Endothelial cell of umbilical vein (primary cell): ENCODE measurements at regions not wholly inside any gene's neighbourhood (a gene's known extent, or its start where the extent isn't known, plus 50 kb on each side); places are given as distances from the start of the nearest gene placed in this dataset.

Experiments
- BruUV-seq: library from RNA; stranded (reverse); fragments of 400-500 nt; replicated peaks from 2 replicates; lab custom pipeline; 2021; lab: Mats Ljungman, UMichigan
- CTCF ChIA-PET: fragments of 300-600, 350-600 bp; sonication (Branson Sonifier 250); formaldehyde crosslinking; loops from one replicate; lab custom pipeline; 2021; ENCODE audit warnings: antibody characterized with exemption, inconsistent platforms; lab: Charles Lee
- POLR2A ChIA-PET: fragments of 300-600, 350-600 bp; sonication (Branson Sonifier 250); formaldehyde crosslinking; loops from one replicate; lab custom pipeline; 2021; ENCODE audit warnings: antibody characterized with exemption, inconsistent platforms; lab: Charles Lee
- DNase-seq: peaks from one replicate; pipeline ENCODE4 v3.0.0-alpha.2; 2011; ENCODE audit warnings: low read depth, low spot score
- FAIRE-seq: peaks from 2 replicates; lab custom pipeline; 2011; peaks lifted over from hg19 to GRCh38; lab: Jason Lieb, UNC
- H2AFZ ChIP-seq: 2 replicates; pipeline ENCODE4 v1.6.0; 2012; ENCODE audit warnings: low read depth, low read length, control low read depth, inconsistent platforms
- H3K27ac ChIP-seq: 2 replicates; pipeline ENCODE4 v1.5.1; 2011; ENCODE audit warnings: low read depth, mild to moderate bottlenecking, control low read depth, low read length, moderate library complexity; ENCODE audit not compliant: insufficient read depth
- H3K27me3 ChIP-seq, 2 experiments: 2 replicates each; pipeline versions ENCODE4 v1.6.0 to v1.6.1; 2011; ENCODE audit warnings: low read length in 2 of 2, mixed read lengths in 1 of 2; ENCODE audit not compliant: control insufficient read depth in 2 of 2, insufficient read depth in 2 of 2
- H3K36me3 ChIP-seq, 2 experiments: 2 replicates in 1 of 2; 3 replicates in 1 of 2; pipeline ENCODE4 v1.5.1; 2011; ENCODE audit warnings: low read length in 2 of 2, mild to moderate bottlenecking in 1 of 2, moderate library complexity in 1 of 2; ENCODE audit not compliant: control insufficient read depth in 2 of 2, insufficient read depth in 2 of 2; ENCODE audit errors: extremely low read depth in 1 of 2
- H3K4me1 ChIP-seq: 3 replicates; pipeline ENCODE4 v1.5.1; 2011; ENCODE audit warnings: mild to moderate bottlenecking, low read length; ENCODE audit not compliant: control insufficient read depth, insufficient read depth; ENCODE audit errors: extremely low read depth
- H3K4me2 ChIP-seq: 2 replicates; pipeline ENCODE4 v1.6.1; 2011; ENCODE audit warnings: low read length, control low read depth, mixed read lengths; ENCODE audit not compliant: insufficient read depth
- H3K4me3 ChIP-seq, 3 experiments: fragments of 200-600 bp in 1 of 3; sonication (generic), shearing (Covaris generic) in 1 of 3; replicated peaks in 1 of 3; 2 replicates each; pipeline ENCODE4 v1.5.1; 2011 to 2016; ENCODE audit warnings: control low read depth in 3 of 3, low read length in 3 of 3, mild to moderate bottlenecking in 2 of 3, inconsistent platforms in 1 of 3, low read depth in 1 of 3, moderate library complexity in 1 of 3; ENCODE audit not compliant: insufficient read depth in 1 of 3
- H3K79me2 ChIP-seq: 2 replicates; pipeline ENCODE4 v1.6.0; 2012; ENCODE audit warnings: low read length, inconsistent platforms; ENCODE audit not compliant: control insufficient read depth, insufficient read depth
- H3K9ac ChIP-seq: replicated peaks from 2 replicates; pipeline ENCODE3; 2011; ENCODE audit warnings: low read length, control low read depth; ENCODE audit not compliant: insufficient read depth; ENCODE audit errors: extremely low read depth
- H3K9me1 ChIP-seq: replicated peaks from 3 replicates; pipeline ENCODE4 v1.6.0; 2011; ENCODE audit warnings: mild to moderate bottlenecking, low read length; ENCODE audit not compliant: control insufficient read depth, insufficient read depth; ENCODE audit errors: extremely low read depth
- H3K9me3 ChIP-seq: replicated peaks from 2 replicates; pipeline ENCODE4 v1.5.1; 2012; ENCODE audit warnings: low read length, inconsistent platforms; ENCODE audit not compliant: control insufficient read depth, insufficient read depth
- H4K20me1 ChIP-seq: replicated peaks from 2 replicates; pipeline ENCODE3; 2011; ENCODE audit warnings: mild to moderate bottlenecking, low read length; ENCODE audit not compliant: control insufficient read depth, insufficient read depth; ENCODE audit errors: extremely low read depth
- EZH2 ChIP-seq: IDR thresholded peaks from 2 replicates; pipeline ENCODE4 v1.6.1; 2012; ENCODE audit warnings: borderline replicate concordance, low read depth, mild to moderate bottlenecking, moderate library complexity, low read length, inconsistent platforms; ENCODE audit not compliant: severe bottlenecking
- FOS ChIP-seq: IDR thresholded peaks from 2 replicates; pipeline ENCODE4 v1.6.1; 2011; ENCODE audit warnings: mild to moderate bottlenecking, low read length, moderate library complexity, borderline replicate concordance; ENCODE audit not compliant: insufficient read depth
- GATA2 ChIP-seq: IDR thresholded peaks from 2 replicates; pipeline ENCODE4 v1.7.0; 2011; ENCODE audit warnings: low read depth, mild to moderate bottlenecking, moderate library complexity, mixed read lengths, low read length; ENCODE audit not compliant: insufficient read length, insufficient read depth
- JUN ChIP-seq: IDR thresholded peaks from 2 replicates; pipeline ENCODE4 v1.6.1; 2011; ENCODE audit warnings: borderline replicate concordance, low read depth; ENCODE audit not compliant: insufficient read length, insufficient read depth
- MYC ChIP-seq: IDR thresholded peaks from one replicate; pipeline ENCODE4 v1.6.1; 2011; ENCODE audit warnings: mild to moderate bottlenecking, low read depth, low read length
- POLR2A ChIP-seq: IDR thresholded peaks from 2 replicates; pipeline ENCODE4 v1.6.1; 2012; ENCODE audit warnings: low read depth, mild to moderate bottlenecking, control low read depth, low read length
- POLR2AphosphoS5 ChIP-seq: IDR thresholded peaks from 2 replicates; pipeline ENCODE4 v1.6.1; 2012; ENCODE audit warnings: low read depth, mild to moderate bottlenecking, control low read depth, low read length, moderate library complexity; ENCODE audit not compliant: insufficient read depth
- dilution Hi-C: fragments of 300-500 bp; cut with MboI; formaldehyde crosslinking; loops from one replicate; pipeline ENCODE4 v1.15.0; 2019; ENCODE audit warnings: low sequenced_read_pairs; ENCODE audit not compliant: extremely low pct_ligation_motif_present
- intact Hi-C: fragments of 100-400 bp; cut with micrococcal nuclease; formaldehyde crosslinking; loops from one replicate; pipeline ENCODE4 v1.10.0; 2022
- TF ChIP-seq, protein P1 (sequence below), 2 donors: IDR thresholded peaks; 1 replicate in 1 of 2; 2 replicates in 1 of 2; pipeline ENCODE4 v1.5.1; 2011; ENCODE audit warnings: low read length in 2 of 2, mild to moderate bottlenecking in 2 of 2, moderate library complexity in 2 of 2, control low read depth in 1 of 2, inconsistent platforms in 1 of 2, low read depth in 1 of 2; ENCODE audit not compliant: insufficient read depth in 1 of 2; ENCODE audit errors: extremely low read depth in 1 of 2
- TF ChIP-seq, protein P2 (sequence below): IDR thresholded peaks from 2 replicates; pipeline ENCODE4 v1.6.1; 2011; ENCODE audit not compliant: insufficient read depth, insufficient read length

DNA sequence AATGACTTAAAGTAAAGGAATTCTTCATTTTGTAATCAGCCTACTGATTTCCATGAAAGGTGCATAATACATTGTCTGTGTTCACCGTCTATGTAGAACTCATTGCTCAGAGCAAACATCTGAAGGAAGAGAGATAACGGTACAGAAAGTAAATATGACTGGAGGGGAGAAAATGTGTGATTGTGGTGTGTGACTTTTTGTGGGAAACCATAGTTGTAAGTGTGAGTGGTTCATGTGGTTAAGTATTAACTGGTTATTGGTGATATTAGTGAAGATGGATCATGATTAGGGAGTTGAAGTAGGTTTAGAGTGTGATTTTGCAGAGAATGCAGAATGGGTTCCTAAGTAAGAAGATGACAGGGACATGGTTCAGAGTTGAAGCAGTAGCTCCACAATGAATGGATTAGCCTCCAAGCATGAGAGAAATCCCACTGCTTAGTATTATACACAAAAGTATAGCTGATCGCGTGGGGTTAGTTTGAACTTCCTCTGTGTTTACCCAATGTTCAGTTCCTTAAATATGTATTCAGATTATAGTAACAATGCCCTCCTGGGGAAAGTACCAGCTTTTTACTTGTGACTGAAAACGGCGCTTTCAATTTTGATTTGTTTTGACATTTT, 368.9 kb downstream of the UTRN start:
- Histone ChIP-seq H3K27ac (no peak overlapping the region), H3K9ac (no peak overlapping the region), H3K4me1 (peaks cover under 1% of the 10 kb centered on the region), H4K20me1 (peaks cover 2% of the 10 kb centered on the region), H3K9me3 (no peaks in the 10 kb centered on the region), H3K9me1 (no peaks in the 10 kb centered on the region), H3K27me3 (no peaks in the 10 kb centered on the region), H3K36me3 (no peaks in the 10 kb centered on the region), H3K4me3 (no peak overlapping the region), H3K79me2 (no peaks in the 10 kb centered on the region), H3K4me2 (no peak overlapping the region), H2AFZ (no peak overlapping the region)
- dilution Hi-C loops (no loop called here), intact Hi-C loops (no loop called here)
- no TSS peak for BruUV-seq
- no peak for TF ChIP-seq POLR2A
- TF ChIP-seq, protein P1, sequence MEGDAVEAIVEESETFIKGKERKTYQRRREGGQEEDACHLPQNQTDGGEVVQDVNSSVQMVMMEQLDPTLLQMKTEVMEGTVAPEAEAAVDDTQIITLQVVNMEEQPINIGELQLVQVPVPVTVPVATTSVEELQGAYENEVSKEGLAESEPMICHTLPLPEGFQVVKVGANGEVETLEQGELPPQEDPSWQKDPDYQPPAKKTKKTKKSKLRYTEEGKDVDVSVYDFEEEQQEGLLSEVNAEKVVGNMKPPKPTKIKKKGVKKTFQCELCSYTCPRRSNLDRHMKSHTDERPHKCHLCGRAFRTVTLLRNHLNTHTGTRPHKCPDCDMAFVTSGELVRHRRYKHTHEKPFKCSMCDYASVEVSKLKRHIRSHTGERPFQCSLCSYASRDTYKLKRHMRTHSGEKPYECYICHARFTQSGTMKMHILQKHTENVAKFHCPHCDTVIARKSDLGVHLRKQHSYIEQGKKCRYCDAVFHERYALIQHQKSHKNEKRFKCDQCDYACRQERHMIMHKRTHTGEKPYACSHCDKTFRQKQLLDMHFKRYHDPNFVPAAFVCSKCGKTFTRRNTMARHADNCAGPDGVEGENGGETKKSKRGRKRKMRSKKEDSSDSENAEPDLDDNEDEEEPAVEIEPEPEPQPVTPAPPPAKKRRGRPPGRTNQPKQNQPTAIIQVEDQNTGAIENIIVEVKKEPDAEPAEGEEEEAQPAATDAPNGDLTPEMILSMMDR (IDR thresholded peaks at IDR 0.05; ENCODE audit: extremely low read depth in 1 of 2, insufficient read depth in 1 of 2, low read depth in 1 of 2, low read length in 2 of 2): no peak
- TF ChIP-seq MYC: no peak
- no peak for TF ChIP-seq FOS
- TF ChIP-seq EZH2: no peak
- no peak for TF ChIP-seq JUN
- TF ChIP-seq, protein P2, sequence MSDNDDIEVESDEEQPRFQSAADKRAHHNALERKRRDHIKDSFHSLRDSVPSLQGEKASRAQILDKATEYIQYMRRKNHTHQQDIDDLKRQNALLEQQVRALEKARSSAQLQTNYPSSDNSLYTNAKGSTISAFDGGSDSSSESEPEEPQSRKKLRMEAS: no peak
- TF ChIP-seq GATA2: no peak
- TF ChIP-seq POLR2AphosphoS5: no peak
- ChIA-PET CTCF (no interaction called here), POLR2A (no interaction called here)
- DNase-seq (no peak), FAIRE-seq (no peak)
